OCI-LY7 (cell line): ENCODE measurements at regions not wholly inside any gene's neighbourhood (a gene's known extent, or its start where the extent isn't known, plus 50 kb on each side); places are given as distances from the start of the nearest gene placed in this dataset.

Experiments used
- BruUV-seq: library from RNA; stranded (reverse); fragments of 400-500 nt; replicated peaks from 2 replicates; lab custom pipeline; 2021; lab: Mats Ljungman, UMichigan
- CTCF ChIA-PET: fragments of 300-600 bp; sonication (Branson Sonifier 250); formaldehyde crosslinking; loops from one replicate; lab custom pipeline; 2022; ENCODE audit warnings: antibody characterized with exemption; ENCODE audit not compliant: unreplicated experiment; lab: Charles Lee
- POLR2A ChIA-PET: fragments of 300-600 bp; sonication (Branson Sonifier 250); formaldehyde crosslinking; loops from one replicate; lab custom pipeline; 2022; ENCODE audit warnings: antibody characterized with exemption; lab: Charles Lee
- DNase-seq: peaks from one replicate; pipeline ENCODE4 v3.0.0-alpha.2; 2015; ENCODE audit warnings: low spot score
- H2AFZ ChIP-seq: fragments of 200-600 bp; sonication (generic), shearing (Covaris generic); 2 replicates; pipeline ENCODE4 v1.6.1; 2014; ENCODE audit warnings: mild to moderate bottlenecking, antibody characterized with exemption, low read length, moderate library complexity
- H3K27ac ChIP-seq: fragments of 200-600 bp; sonication (generic); 2 replicates; pipeline ENCODE4 v1.5.1; 2014; ENCODE audit warnings: mixed run types, low read depth, mild to moderate bottlenecking, moderate library complexity, low read length, inconsistent platforms; ENCODE audit not compliant: poor library complexity, severe bottlenecking
- H3K36me3 ChIP-seq: fragments of 200-600 bp; sonication (generic); 2 replicates; pipeline ENCODE4 v1.6.1; 2014; ENCODE audit warnings: mild to moderate bottlenecking, antibody characterized with exemption, low read length, moderate library complexity, mixed read lengths; ENCODE audit not compliant: insufficient read depth
- H3K4me1 ChIP-seq: fragments of 200-600 bp; sonication (generic); 2 replicates; pipeline ENCODE4 v1.5.1; 2014; ENCODE audit warnings: mild to moderate bottlenecking, low read length; ENCODE audit not compliant: insufficient read depth, poor library complexity, severe bottlenecking
- H3K4me2 ChIP-seq: fragments of 200-600 bp; sonication (generic); 2 replicates; pipeline ENCODE4 v1.6.1; 2014; ENCODE audit warnings: mild to moderate bottlenecking, low read length
- H3K4me3 ChIP-seq: fragments of 200-600 bp; sonication (generic); 2 replicates; pipeline ENCODE4 v1.5.1; 2014; ENCODE audit warnings: mild to moderate bottlenecking, low read depth, low read length; ENCODE audit not compliant: poor library complexity, severe bottlenecking
- H3K79me2 ChIP-seq: fragments of 200-600 bp; sonication (generic); 2 replicates; pipeline ENCODE4 v1.6.1; 2016; ENCODE audit warnings: low read depth, mild to moderate bottlenecking, low read length, moderate library complexity, mixed read lengths; ENCODE audit not compliant: insufficient read depth
- H3K9me2 ChIP-seq: fragments of 200-600 bp; sonication (generic); 2 replicates; pipeline ENCODE4 v1.6.1; 2016; ENCODE audit warnings: mild to moderate bottlenecking, low read length, mixed read lengths; ENCODE audit not compliant: insufficient read depth
- H3K9me3 ChIP-seq: fragments of 200-600 bp; sonication (generic); 2 replicates; pipeline ENCODE4 v1.6.1; 2014; ENCODE audit warnings: mild to moderate bottlenecking, mixed run types, low read length, mixed read lengths
- H4K20me1 ChIP-seq: fragments of 200-600 bp; sonication (generic); 2 replicates; pipeline ENCODE4 v1.6.1; 2014; ENCODE audit warnings: mild to moderate bottlenecking, antibody characterized with exemption, low read length, moderate library complexity, mixed read lengths; ENCODE audit not compliant: insufficient read depth
- EZH2phosphoT487 ChIP-seq: fragments of 200-600 bp; sonication (generic); IDR thresholded peaks from 2 replicates; pipeline ENCODE4 v1.6.1; 2018; ENCODE audit warnings: low read depth, borderline replicate concordance, mild to moderate bottlenecking, mixed run types, antibody characterized with exemption, low read length, moderate library complexity, mixed read lengths
- intact Hi-C: fragments of 100-400 bp; cut with micrococcal nuclease; formaldehyde crosslinking; loops from one replicate; pipeline ENCODE4 v1.10.0; 2022; ENCODE audit not compliant: unreplicated experiment
- TF ChIP-seq, protein P1 (sequence below): fragments of 200-600 bp; sonication (generic); conservative IDR thresholded peaks from 2 replicates; pipeline ENCODE4 v1.5.1; 2014; ENCODE audit warnings: mild to moderate bottlenecking, antibody characterized with exemption, low read length, moderate library complexity, mixed read lengths

DNA sequence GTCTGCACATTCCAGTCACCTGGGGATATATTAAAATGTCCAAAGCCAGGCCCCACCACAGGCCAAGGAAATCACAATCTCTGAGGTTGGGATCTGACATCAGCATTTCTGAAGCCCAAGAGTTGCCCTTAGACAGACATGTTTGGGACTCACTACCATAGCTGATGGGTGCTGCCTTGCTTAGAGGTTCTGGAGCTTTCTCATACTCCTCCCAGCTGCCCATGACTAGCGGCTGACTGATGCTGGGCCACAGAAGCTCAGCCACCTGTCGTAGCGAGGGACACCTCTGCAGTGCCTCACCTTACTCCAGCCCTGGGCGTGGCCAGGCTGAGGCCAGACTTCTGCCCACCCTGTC lies 58.8 kb upstream of the XCR1 start:
- intact Hi-C loops: no loop called here
- no peak overlapping the region for H3K4me2 ChIP-seq
- H3K79me2 ChIP-seq: no peaks in the 10 kb centered on the region
- no peak for DNase-seq
- peaks cover 2% of the 10 kb centered on the region for H3K4me1 ChIP-seq
- H3K36me3 ChIP-seq: no peaks in the 10 kb centered on the region
- BruUV-seq: no TSS peak
- H3K9me2 ChIP-seq: no peaks in the 10 kb centered on the region
- H3K4me3 ChIP-seq: no peak overlapping the region
- no peak for TF ChIP-seq EZH2phosphoT487
- TF ChIP-seq, protein P1, sequence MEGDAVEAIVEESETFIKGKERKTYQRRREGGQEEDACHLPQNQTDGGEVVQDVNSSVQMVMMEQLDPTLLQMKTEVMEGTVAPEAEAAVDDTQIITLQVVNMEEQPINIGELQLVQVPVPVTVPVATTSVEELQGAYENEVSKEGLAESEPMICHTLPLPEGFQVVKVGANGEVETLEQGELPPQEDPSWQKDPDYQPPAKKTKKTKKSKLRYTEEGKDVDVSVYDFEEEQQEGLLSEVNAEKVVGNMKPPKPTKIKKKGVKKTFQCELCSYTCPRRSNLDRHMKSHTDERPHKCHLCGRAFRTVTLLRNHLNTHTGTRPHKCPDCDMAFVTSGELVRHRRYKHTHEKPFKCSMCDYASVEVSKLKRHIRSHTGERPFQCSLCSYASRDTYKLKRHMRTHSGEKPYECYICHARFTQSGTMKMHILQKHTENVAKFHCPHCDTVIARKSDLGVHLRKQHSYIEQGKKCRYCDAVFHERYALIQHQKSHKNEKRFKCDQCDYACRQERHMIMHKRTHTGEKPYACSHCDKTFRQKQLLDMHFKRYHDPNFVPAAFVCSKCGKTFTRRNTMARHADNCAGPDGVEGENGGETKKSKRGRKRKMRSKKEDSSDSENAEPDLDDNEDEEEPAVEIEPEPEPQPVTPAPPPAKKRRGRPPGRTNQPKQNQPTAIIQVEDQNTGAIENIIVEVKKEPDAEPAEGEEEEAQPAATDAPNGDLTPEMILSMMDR: no peak
- CTCF ChIA-PET: no interaction called here
- no peaks in the 10 kb centered on the region for H4K20me1 ChIP-seq
- no peak overlapping the region for H2AFZ ChIP-seq
- POLR2A ChIA-PET: no interaction called here
- no peak overlapping the region for H3K27ac ChIP-seq
- H3K9me3 ChIP-seq: no peaks in the 10 kb centered on the region

DNA sequence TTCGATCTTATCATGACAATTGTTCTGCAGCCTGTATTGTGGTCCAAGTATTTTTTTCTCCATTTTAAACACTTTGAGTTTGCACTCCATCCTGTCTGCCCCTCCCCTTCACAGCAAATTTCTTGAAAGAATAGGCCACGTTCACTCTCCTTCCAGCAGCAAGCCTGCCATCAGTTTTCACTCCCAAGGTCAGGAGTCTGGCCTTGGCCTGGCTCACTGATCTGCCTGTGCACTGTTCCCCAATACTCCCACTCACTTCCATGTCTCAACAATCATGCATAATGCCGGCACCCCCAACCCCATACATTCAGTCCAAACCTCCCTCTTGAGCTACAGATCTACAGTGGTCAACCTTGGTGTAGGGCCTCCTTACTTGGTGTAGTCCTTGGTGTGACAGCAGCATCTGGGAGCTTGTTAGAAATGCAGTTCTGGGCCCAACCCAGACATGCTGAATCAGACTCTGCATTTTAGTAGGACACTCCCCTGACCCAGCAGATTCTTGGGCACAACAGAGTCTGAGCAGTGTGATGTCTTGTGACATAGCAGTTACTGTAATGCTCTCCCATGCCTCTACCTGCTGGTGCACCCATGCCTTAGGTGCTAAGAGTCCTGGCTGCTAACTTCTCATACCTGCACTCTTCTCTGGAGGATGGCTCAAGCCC lies 58.3 kb upstream of the XCR1 start:
- no peak for TF ChIP-seq EZH2phosphoT487
- TF ChIP-seq, protein P1: no peak
- intact Hi-C loops: no loop called here
- H3K9me2 ChIP-seq: no peaks in the 10 kb centered on the region
- no peaks in the 10 kb centered on the region for H3K79me2 ChIP-seq
- no peaks in the 10 kb centered on the region for H3K4me1 ChIP-seq
- no peak overlapping the region for H2AFZ ChIP-seq
- no peaks in the 10 kb centered on the region for H3K9me3 ChIP-seq
- H3K4me3 ChIP-seq: no peak overlapping the region
- H3K27ac ChIP-seq: no peak overlapping the region
- H3K36me3 ChIP-seq: no peaks in the 10 kb centered on the region
- no peaks in the 10 kb centered on the region for H4K20me1 ChIP-seq
- ChIA-PET CTCF (no interaction called here), POLR2A (interaction anchor here (0.7 kb wide), 1 partner anchor 8 kb away, joined by 4 read pairs; no protein-coding TSS in a partner anchor)
- DNase-seq: no peak
- BruUV-seq: no TSS peak
- H3K4me2 ChIP-seq: no peak overlapping the region

DNA sequence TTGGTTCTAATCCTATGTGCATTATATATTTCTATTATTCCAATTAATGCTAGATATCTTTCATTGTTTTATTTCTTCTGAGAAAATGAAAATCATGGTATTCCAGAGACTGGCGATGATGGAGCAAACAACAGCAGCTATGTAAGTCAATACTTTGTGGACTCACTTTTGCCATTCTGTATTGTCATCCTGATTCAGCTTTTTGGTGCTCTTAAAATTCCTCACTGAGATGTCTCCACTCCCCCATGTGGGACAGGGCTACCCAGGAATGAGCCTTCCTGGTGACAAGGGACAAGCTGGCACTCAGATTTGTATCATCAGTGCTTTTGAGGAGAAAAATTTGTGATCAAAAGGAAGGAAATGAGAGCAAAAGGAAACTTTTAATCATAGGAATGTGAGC lies 56.7 kb upstream of the XCR1 start:
- POLR2A ChIA-PET: interaction anchor here (0.6 kb wide), 1 partner anchor 21 kb away, joined by 3 read pairs; no protein-coding TSS in a partner anchor
- no peak for TF ChIP-seq EZH2phosphoT487
- TF ChIP-seq, protein P1: no peak

More for the DNA sequence above, 56.7 kb upstream of the XCR1 start:
- no peaks in the 10 kb centered on the region for H3K36me3 ChIP-seq
- intact Hi-C loops: no loop called here
- no peaks in the 10 kb centered on the region for H3K4me1 ChIP-seq
- H3K4me3 ChIP-seq: no peak overlapping the region
- no peak overlapping the region for H3K27ac ChIP-seq
- H3K9me2 ChIP-seq: no peaks in the 10 kb centered on the region
- no TSS peak for BruUV-seq
- H3K9me3 ChIP-seq: no peaks in the 10 kb centered on the region
- no peaks in the 10 kb centered on the region for H3K79me2 ChIP-seq
- no peak overlapping the region for H2AFZ ChIP-seq
- CTCF ChIA-PET: interaction anchor here (1.2 kb wide), 1 partner anchor 9 kb away, joined by 4 read pairs; no protein-coding TSS in a partner anchor
- H4K20me1 ChIP-seq: no peaks in the 10 kb centered on the region
- no peak for DNase-seq
- no peak overlapping the region for H3K4me2 ChIP-seq
